Lower leg skin (tissue), 3 donors: ENCODE measurements at regions not wholly inside any gene's neighbourhood (a gene's known extent, or its start where the extent isn't known, plus 50 kb on each side); places are given as distances from the start of the nearest gene placed in this dataset.

ENCODE experiments used
- CTCF ChIP-seq, 3 donors: fragments of 450-650 bp; IDR thresholded peaks; one replicate each; pipeline ENCODE4 v1.5.1; 2016; ENCODE audit warnings: antibody characterized with exemption in 3 of 3, mild to moderate bottlenecking in 3 of 3, moderate library complexity in 2 of 3
- POLR2A ChIP-seq, 2 donors: fragments of 450-650 bp; IDR thresholded peaks; one replicate each; pipeline ENCODE4 v1.6.1; 2016 to 2017; ENCODE audit warnings: antibody characterized with exemption in 2 of 2, mild to moderate bottlenecking in 1 of 2, moderate library complexity in 1 of 2

- TF ChIP-seq CTCF (IDR thresholded peaks at IDR 0.05) (no peak), POLR2A (IDR thresholded peaks at IDR 0.05) (no peak)
These were observed 188.8 kb upstream of the SMIM30 start for GRCh38 chr7:113307147-113307546.
